HG03095 (cell line): ENCODE measurements at regions not wholly inside any gene's neighbourhood (a gene's known extent, or its start where the extent isn't known, plus 50 kb on each side); places are given as distances from the start of the nearest gene placed in this dataset.

ENCODE experiments used
- ATAC-seq: cut with Tn5 transposase; IDR thresholded peaks from one replicate; pipeline ENCODE4 v1.9.1; 2021; ENCODE audit warnings: moderate library complexity; ENCODE audit not compliant: unreplicated experiment

DNA sequence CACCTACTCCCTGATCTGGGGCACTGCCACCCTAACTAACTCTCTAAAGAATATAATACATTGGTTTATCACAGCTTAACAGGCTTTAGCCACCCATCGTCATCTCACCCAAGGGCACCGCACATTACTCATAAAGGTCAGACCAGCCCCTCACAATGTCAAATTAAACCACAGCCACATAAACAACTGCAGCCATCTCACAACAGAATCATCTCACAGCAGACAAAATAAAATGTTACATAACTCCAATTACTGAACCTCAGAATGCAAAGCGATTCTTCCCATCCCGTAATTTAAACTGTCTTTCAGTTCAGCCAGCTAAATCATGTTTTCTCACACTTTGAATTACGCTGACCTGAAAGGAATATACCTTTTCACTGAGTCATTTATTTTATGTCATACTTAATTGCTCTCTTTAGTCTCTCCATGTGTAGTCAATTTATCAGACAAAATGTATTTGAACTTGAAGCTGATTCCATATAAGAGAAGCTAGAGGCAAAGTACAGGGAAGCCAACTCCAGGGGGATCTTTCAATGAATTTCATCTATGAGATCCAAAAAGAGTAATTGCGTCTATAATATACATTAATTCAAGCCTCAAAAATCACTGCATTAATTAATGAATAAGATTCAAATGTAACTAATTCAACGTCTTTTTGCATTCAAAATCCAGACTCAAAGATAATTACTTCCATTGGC is 96.9 kb upstream of the NEBL start:
- no peak for ATAC-seq

DNA sequence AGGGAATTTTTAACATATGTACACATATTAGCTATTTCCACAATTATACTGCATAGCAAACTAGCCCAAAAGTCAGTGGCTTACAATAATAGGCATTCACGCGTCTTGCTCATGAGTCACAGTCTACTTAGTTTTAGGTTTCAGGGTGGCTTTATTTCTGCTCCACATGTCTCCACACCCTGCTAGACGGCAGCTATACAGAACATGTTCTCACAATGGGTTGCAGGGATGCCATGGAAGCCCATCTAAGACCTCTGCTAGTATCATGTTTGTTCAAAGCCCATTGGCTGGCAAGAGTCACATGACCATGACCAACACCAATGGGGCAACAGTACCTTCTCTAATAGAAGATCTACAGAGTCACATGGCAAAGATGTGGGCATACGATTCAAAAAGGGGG is 96.3 kb upstream of the NEBL start:
- no peak for ATAC-seq

DNA sequence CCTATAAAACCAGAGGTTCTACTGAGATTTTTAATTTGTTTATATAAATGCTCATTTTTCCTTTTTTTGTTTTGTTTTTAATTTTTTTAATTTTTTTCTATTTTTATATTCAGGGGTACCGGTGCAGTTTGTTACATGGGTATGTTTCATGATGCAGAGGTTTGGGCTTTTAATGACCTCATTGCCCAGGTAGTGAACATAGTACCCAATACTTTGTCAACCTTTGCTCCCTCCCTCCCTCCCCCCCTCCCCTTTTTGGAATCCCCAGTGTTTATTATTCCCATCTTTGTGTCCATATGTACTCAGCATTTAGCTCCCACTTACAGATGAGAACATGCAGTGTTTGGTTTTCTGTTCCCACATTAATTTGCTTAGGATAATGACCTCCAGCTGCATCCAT is 94.4 kb upstream of the NEBL start:
- no peak for ATAC-seq

DNA sequence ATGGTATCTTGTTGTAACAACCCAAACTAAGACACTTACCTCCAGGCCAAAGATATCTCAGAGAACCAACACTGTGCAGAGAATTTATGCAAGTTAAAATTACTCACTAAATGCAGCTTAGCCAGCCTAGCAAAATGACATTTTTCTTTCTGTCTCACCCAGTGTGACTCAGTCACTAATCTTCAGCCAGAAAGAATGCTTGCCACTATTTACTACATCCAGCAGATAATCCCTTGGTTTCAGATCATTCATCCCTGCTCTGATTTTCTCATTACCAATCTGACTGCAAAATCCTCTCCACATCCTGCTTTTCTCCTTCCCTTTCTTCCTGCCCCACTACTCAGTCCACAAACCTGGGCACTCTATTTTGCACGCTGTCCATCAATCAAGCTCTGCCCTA is 93.5 kb upstream of the NEBL start:
- no peak for ATAC-seq

DNA sequence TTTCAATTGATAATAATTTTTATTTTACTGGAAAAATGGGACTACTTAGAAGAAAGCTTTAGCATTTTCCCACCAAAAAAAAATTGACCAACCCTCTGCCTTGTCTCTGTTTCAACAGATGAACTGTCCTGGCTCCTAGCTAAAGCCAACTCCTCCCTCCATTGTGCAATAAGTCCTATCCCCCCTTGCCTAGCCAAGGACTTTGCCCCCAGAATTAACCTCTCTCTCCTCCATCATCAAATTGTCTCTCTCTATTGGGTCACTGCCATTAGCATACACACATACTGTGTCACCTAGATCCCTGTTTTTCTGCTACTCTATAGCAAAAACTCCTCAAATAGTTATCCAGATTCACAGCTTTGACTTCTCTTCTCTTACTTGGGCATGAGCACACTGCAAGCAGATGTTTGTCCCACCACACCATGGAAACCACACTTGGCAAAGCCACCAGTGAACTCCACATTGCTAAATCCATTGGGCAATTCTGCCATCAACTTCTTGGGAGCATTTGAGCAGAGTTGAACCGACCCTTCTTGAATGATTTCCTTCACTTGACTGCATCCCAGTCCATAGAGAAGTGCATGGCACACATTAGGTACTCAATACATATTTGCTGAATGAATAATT is 91.4 kb upstream of the NEBL start:
- ATAC-seq, result no peak

DNA sequence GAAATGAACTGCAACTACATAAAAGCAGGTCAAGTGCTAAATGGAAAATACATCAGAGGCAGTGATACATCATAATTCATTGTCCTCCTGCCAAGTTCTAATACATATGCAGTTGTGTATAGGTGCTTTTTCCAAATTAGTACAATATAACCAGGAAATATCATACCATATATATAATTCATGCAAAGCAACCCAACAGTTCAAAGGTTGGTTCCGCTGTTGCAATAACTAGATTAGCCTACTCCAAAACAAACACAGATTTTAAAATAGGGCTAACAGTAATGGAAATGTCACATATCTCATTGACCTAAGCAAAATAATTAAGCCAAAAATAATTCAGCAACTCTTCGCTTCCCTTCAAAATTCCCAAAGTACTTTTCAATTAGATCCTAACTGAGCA is 88.9 kb upstream of the NEBL start:
- no peak for ATAC-seq

DNA sequence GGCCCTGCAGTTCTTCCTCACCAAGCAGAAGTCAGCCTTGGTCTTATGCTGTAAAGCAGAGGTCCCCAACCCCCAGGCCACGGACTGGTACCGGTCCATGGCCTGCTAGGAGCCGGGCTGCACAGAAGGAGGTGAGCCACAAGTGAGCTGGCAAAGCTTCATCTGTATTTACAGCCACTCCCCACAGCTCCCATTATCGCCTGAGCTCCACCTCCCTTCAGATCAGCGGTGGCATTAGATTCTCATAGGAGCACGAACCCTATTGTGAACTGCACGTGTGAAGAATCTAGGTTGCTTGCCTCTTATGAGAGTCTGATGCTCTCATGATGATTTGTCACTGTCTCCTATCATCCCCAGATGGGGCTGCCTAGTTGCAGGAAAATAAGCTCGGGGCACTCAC is 87.6 kb upstream of the NEBL start:
- ATAC-seq, result no peak

DNA sequence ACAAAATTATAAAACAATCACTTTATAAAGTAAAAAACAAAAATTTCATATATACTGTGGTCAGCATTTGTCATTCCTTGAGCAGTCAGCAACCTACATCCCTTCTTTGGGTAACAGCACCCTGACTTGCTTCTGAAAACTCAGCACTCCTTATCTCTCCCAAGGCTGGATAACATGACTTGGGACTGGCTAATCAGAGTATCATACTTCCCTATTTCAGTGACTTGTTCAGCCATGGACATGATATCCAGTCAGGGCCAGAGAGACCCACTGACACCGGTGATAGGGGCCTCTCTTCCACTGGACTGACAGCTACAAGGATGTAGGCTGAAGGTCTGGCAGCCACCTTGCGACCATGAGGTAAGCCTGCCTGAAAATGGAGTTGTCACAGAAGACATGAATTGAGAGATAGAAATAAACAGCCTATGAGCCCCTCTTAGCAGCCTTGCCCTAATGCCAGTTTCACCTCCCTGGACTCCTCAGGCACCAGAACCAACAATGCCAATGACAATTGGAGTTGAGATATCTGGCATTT is 84.4 kb upstream of the NEBL start:
- ATAC-seq, result no peak

DNA sequence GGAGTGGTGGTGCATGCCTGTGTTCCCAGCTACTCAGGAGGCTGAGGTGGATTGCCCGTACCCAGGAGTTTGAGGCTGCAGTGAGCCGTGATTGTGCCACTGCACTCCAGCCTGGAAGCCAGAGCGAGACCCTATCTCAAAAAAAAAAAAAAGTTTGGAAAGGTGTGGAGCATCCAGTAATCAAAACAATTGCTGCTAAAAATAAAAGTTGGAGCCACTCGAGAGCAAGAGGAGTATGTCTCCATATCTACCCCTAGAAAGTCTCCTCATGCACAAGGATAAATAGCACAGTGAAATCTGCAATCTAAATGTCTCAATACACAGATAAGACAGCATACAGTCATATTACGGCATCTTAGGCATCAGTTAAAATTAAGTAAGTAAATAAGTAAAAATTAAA is 81.5 kb upstream of the NEBL start:
- no peak for ATAC-seq

DNA sequence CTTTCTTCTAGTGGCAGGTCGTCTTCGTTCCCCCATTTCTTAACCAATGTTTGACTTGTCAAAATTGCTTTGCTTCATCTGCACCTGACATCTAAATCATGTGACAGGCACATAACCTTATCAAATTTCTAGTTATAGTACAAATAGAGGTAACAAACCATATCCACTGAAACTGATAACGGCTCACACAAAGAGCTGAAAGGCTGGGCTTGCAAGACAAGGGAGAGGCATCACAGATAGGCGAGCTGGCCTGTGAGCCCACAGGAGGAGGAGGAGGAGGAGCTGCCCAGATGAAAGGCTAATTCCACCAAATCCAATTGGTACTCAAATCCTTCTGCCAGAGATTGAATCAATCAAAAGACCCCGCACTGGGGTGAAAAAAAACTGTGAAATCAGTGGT is 80.2 kb upstream of the NEBL start:
- ATAC-seq, result no peak

DNA sequence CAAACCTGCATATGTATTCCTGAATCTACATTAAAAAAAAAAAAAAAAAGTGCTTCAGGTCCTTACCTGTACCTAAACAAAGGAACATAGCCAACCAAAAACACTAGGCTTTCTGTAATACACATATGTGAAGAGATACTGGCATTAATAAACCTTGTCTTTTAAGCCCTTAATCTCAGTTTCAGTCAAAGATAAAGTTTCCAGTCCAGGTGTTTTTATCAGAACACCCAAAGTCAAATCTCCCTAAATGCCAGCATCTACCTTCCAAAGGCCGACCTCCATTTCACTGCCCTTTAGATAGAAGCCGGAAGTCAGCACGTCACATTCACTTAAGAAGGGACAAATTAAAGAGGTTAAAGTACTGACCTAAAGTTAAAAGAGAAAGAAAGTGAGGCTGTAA is 79.8 kb upstream of the NEBL start:
- no peak for ATAC-seq

DNA sequence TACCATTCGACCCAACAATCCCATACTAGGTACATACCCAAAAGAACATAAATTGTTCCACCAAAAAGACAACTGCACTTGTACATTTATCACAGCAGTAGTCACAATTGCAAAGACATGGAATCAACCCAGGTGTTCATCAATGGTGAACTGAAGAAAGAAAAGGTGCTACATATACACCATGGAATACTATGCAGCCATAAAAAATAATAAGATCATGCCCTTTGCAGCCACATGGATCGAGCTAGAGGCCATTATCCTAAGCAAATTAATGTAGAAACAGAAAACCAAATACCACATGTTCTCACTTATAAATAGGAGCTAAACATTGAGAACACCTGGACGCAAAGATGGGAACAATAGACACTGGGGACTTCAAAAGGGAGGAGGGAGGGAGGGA is 79.3 kb upstream of the NEBL start:
- ATAC-seq, result no peak

DNA sequence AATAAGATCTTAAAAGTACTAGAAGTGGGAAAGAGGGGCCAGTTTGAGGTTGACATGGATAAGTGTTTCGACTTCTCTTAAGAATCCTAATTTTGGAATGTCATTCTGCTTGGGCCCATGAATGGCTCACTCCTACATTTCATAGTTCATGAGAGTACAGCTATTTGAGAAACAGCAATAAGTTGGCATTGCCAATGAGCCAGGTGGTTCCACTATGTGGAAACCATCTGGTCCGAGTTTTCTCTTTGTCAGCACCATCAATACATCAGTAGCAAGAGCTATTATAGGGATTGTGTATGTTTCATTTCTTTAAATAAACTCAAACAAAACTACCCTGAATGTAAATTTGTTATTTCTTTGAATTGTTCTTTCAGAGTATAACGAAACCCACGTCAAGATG is 78.1 kb upstream of the NEBL start:
- no peak for ATAC-seq

DNA sequence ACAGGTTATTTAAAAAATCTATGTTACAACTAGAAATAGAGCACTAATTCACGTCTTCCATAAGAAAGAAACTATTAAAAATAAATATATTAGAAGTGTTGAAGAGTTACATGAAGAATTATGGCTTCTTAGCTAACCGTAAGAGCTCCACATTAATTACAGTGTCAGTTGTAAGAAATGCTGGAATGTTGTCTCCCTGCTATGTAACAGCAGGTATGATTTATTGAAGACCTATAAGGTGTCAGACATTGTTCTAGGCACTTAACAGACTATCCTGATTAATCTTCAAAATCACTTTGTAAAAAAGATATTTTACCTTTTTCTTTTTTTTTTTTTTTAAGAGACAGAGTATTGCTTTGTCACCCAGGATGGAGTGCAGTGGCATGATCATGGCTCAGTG is 75.8 kb upstream of the NEBL start:
- no peak for ATAC-seq

DNA sequence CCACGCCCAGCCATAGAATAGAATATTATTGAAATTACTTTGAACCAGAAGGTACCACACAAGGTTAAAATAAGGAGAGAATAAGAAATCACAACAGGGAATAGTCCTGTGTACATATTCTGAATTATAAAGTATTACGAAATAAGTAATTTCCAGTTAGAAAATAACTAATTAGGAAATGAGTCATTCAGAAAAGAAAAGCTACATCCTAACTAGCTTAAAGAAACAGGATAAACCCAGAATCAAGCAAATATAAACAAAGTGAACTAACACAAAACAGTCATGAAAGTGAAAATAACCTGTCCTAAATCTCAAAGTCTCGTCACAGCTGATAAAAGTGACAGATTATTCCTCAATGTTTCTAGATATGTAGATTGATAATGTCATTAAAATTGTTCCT is 74.8 kb upstream of the NEBL start:
- ATAC-seq, result no peak

DNA sequence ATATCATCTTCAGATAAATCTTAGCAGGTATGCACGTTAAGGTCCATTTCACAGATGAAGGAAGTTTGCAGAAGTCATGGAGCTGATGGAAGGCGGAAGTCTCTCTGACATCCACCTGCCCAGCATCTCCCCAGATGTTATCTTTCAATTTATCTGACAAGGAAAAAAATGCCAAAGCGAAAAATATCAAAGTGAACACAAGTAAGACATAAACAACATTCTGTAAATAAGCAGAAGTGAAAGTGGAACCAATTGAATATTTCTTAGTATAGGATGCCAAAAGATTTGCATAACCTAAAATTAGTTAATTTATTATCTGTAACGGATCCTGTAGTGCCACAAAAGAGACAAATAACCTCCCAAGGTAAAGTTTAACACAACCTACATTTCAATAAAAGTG is 73.6 kb upstream of the NEBL start:
- peak; percentile 97 for ATAC-seq

DNA sequence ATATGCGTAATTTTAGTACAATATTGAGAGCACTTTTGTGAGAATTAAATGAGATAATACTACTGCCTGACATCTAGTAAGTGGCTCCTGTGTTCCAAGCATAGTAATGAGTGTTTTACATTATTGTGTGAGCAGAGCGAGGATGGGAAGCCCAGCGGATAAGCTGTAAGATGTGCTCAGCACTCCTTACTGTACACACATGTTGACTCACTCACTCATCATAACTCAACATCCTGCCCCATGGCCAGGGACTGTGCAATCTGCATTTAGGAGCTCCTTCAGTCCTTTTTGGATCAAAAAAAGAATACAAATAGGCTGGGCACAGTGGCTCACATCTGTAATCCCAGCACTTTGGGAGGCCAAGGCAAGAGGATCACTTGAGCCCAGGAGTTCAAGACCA is 72.9 kb upstream of the NEBL start:
- ATAC-seq, result no peak

DNA sequence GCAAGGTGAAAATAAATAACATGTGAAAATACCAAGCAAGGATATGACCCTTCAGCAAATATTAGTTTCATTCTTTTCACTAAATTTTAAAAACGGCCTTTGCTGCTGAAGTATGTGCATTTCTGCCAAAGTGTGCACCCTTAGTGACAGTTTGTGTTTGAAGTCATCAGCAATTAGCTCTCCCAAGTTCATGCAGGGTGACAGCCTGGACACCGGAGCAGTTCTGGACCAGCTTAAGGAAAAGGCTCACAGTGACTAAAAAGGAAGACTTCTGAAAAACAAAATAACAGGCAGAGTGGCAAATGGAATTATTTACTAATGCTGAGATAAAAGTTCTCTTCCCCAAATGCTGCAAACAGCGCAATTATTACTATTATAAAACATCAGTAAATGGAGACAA is 69.3 kb upstream of the NEBL start:
- no peak for ATAC-seq

DNA sequence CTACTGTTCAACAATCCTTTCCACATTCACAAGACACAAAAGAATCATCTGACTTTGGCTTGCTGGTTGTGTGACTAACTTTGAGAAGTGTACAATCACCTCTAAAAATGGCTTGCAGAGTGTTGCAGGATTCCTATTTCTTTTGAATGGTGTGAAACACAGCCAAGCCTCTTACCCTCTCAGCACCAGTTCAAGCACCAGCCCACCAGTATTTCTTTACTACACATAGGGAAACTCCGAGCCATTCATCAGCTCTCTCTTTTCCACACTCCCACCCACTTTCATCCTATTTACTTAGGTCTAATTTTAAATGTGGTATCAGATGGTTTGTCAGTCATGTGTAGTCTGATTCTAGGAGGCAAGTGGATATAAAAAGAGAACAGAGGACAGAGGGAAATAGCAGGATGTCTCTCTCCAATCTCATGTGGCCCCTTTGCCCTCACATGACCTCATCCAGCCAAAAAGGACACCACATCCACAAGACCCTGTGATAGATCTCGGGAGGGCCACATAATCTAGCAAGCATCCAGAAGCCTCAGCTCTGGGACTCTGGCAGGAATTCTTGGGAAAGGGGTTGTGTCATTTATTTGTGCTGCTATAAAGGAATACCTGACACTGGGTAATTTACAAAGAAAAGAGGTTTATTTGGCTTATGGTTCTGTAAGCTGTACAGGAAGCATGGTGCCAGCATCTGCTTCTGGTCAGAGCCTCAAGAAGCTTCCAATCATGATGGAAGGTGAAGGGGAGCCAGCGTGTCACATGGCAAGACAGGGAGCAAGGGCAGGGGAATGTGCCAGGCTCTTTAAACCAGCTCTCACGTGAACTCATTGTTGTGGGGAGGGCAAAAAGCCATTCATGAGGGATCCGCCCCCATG is 66.8 kb upstream of the NEBL start:
- ATAC-seq, result no peak

DNA sequence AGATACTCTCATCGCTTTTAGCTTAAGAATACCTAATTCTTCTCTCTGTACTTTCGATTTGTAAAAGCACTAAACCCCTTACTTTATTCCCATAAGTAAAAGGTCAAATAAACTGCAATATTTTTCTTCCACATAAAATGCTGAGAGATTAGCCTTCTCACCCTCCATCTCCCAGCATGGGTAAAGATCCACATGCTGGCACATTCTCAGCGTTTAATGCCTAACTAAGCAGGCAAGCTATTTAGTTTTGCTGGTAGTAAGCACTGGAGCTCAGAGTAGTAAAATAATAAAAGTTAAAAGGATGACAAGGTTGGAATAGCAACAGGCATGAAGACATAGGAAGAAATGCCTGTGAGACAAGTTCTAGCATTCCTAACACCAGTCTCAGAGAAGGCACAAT is 65.9 kb upstream of the NEBL start:
- ATAC-seq, result no peak

DNA sequence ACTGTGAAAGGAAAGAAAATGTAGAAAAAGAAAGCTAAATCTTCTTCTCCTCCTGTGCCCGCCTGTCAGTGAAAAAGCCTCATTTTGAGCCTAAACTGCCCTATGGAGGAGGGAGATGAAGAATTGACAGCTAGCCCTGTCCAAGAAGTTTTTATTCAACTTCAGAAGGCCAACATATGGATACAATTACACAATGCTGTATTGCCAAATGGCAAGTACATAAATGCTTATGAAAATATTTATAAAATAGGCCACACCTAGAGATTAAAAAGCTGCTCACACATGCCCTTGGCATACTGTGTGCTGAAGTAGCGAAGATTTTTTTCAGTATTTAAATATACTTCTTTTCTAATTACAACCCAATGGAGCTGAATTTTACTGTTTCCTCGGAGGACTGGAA is 65.1 kb upstream of the NEBL start:
- ATAC-seq, result no peak

DNA sequence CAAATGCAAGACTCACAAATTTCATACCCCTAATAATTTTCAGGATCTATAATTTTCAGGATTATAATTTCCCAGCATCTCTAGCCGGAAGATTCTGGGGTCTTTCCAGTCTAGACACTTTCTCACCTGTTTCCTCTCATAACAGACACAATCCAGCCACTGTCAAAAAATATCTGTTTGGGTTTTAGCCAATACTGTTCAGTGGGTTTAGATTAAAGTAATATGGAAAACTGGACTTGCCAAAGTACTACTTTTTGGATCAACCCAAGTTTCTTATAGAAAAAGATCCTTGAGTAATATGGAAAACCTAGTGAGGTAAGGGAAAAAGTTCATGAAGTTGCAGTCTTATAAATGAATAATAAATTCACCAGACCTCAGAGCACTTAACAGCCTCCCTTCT is 62.1 kb upstream of the NEBL start:
- no peak for ATAC-seq
